BLaER1 treated with 17β-estradiol and CSF1 and Interleukin-3, amounts not matched to agents 10 nM and 100 nM (cell line): ENCODE measurements at regions not wholly inside any gene's neighbourhood (a gene's known extent, or its start where the extent isn't known, plus 50 kb on each side); places are given as distances from the start of the nearest gene placed in this dataset.

Experiments used
- H3K27ac ChIP-seq, 11 experiments: shearing (Covaris generic); formaldehyde crosslinking; 2 replicates each; pipeline ENCODE4 v1.8.1; 2022
- H3K27me3 ChIP-seq, 11 experiments: shearing (Covaris generic); formaldehyde crosslinking; 2 replicates each; pipeline ENCODE4 v1.8.1; 2022
- H3K36me3 ChIP-seq, 11 experiments: shearing (Covaris generic); formaldehyde crosslinking; 2 replicates each; pipeline ENCODE4 v1.8.1; 2022
- H3K4me1 ChIP-seq, 10 experiments: shearing (Covaris generic); formaldehyde crosslinking; 2 replicates each; pipeline ENCODE4 v1.8.1; 2022
- H3K4me2 ChIP-seq, 11 experiments: shearing (Covaris generic); formaldehyde crosslinking; 2 replicates each; pipeline ENCODE4 v1.8.1; 2022
- H3K4me3 ChIP-seq, 10 experiments: shearing (Covaris generic); formaldehyde crosslinking; 2 replicates each; pipeline ENCODE4 v1.8.1; 2022
- H3K9ac ChIP-seq, 11 experiments: shearing (Covaris generic); formaldehyde crosslinking; 2 replicates each; pipeline ENCODE4 v1.8.1; 2022
- H3K9me3 ChIP-seq, 11 experiments: shearing (Covaris generic); formaldehyde crosslinking; replicated peaks in 1 of 11; 2 replicates each; pipeline ENCODE4 v1.8.1; 2022
- H4K20me1 ChIP-seq, 11 experiments: shearing (Covaris generic); formaldehyde crosslinking; 2 replicates each; pipeline ENCODE4 v1.8.1; 2022
- Cebpa-rat ChIP-seq, 11 experiments: shearing (Covaris generic); IDR thresholded peaks; 2 replicates each; pipeline ENCODE4 v1.8.1; 2022

DNA sequence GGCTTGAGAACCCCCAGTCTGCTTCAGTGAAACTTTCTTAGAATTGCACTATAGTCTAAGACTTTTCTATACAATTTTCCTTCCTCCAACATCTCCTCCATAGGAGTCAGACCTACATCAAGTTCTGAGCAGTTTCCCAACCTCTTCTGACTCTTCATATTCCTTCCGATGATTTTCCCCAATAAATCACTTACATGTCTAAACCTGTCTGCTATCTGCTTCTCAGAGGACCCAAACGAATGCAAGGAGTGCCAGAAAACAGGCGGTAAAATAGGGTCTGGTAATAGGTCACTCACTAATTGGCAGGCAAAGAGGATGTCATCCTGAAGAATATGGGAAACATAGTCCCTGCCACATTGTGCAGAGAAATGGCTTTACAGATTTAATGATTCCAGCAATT, 153.9 kb downstream of the PCDH18 start:
- Histone ChIP-seq H3K9ac (no peak overlapping the region), H3K4me1 (peaks cover 0 to 23% (median 0%) of the 10 kb centered on the region in 10 experiments; a peak in 6 of 20 replicates)

DNA sequence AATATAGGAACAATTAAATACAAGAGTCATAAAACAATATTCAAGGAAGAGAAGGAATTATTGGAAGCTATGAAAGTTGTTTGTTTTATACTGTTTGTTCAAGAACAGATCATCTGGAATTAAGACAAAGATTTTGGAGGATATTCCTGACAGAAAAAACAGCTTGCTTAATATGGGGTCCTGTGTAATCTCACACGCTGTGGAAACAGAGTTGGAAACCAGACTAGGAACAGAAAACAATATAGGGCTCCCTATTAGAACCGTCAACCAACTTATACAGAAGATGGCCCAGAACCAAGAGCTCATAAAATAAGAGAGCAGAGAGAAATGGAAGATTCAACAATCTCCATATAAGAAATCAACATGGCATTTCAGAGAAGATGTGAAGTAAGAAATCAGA, 156.0 kb downstream of the PCDH18 start:
- Histone ChIP-seq H3K4me2 (no peak overlapping the region), H3K4me1 (peaks cover 0 to 24% (median 0%) of the 10 kb centered on the region in 10 experiments; a peak in 6 of 20 replicates), H3K36me3 (no peaks in the 10 kb centered on the region), H3K4me3 (no peak overlapping the region), H3K27me3 (no peaks in the 10 kb centered on the region), H3K9ac (no peak overlapping the region), H3K27ac (no peak overlapping the region), H3K9me3 (0 out of 22 replicates have a peak, but pooled peaks cover 0 to 6% (median 0%) of the 10 kb centered on the region in 11 experiments), H4K20me1 (no peaks in the 10 kb centered on the region)
- TF ChIP-seq Cebpa-rat (IDR thresholded peaks at IDR 0.05), result no peak

More for the DNA sequence above, 153.9 kb downstream of the PCDH18 start:
- Histone ChIP-seq H4K20me1 (no peaks in the 10 kb centered on the region), H3K27ac (no peak overlapping the region), H3K27me3 (no peaks in the 10 kb centered on the region), H3K4me2 (no peak overlapping the region), H3K9me3 (0 out of 22 replicates have a peak, but pooled peaks cover 0 to 6% (median 0%) of the 10 kb centered on the region in 11 experiments), H3K36me3 (no peaks in the 10 kb centered on the region), H3K4me3 (no peak overlapping the region)
- TF ChIP-seq Cebpa-rat (IDR thresholded peaks at IDR 0.05), result no peak

DNA sequence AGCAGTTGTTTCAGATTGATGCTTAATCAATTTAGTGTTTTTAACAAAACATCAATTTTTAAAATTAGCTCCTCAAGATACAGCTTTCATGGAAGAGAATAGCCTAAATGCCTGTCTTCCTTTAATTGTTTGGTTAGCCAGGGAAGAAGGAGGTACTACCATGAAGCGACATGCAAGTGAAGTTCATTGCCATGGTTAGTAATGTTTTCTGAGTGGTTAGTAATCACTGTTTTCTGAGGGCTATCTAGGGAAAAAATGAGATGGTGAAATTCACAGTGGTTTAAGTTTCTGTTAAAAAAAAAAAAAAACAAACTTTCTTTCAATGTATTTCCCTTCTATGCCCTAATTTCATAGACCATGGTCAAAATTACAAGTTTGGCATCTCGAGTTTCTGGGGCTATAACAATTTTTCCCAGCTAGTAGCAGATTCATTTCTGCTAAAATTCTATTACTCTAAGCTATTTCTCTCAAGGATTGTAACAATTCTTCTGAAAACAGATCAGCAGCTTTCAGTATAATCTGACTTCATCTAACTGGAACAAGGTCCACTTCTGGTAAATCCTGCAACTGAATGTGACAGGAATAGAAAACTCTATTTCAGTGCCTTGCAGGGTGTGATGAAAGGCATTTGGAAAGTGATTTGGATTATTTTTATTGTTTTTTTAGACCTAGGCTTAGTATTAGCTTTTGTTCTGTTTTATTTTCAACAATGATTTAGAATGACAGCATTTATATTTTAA, 157.0 kb downstream of the PCDH18 start:
- no peak overlapping the region for H3K4me3 ChIP-seq
- no peaks in the 10 kb centered on the region for H4K20me1 ChIP-seq
- TF ChIP-seq Cebpa-rat (IDR thresholded peaks at IDR 0.05), result no peak
- H3K27me3 ChIP-seq, result no peaks in the 10 kb centered on the region
- peaks cover 0 to 24% (median 0%) of the 10 kb centered on the region in 10 experiments; a peak in 6 of 20 replicates for H3K4me1 ChIP-seq
- H3K36me3 ChIP-seq, result no peaks in the 10 kb centered on the region
- H3K4me2 ChIP-seq, result peak overlapping the region in 2 of 11 experiments; percentile 4 to 34; a peak in 2 of 22 replicates
- peak overlapping the region in 1 of 11 experiments; percentile 6; a peak in 1 of 22 replicates for H3K27ac ChIP-seq
- H3K9ac ChIP-seq, result no peak overlapping the region
- H3K9me3 ChIP-seq, result 0 out of 22 replicates have a peak, but pooled peaks cover 0 to 6% (median 0%) of the 10 kb centered on the region in 11 experiments

DNA sequence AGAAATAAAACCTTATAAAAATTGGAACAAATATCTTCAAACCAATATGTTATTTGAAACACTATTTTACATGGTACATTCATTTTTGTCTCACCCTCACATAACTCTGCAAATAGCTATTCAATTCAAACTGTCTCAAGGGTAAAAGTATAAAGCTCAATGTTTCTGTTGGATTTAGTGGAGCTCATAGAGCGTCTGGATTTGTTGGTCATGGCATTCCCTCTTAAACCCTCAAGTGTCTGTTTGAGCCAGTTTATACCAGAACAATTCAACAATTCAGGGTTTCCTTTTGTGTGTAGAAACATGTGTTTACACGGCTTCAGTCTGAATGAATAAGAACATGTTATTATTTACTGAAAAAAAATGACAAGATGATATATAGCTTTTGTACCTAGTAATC, 161.6 kb downstream of the PCDH18 start:
- peaks cover 0 to 29% (median 0%) of the 10 kb centered on the region in 10 experiments; a peak in 6 of 20 replicates for H3K4me1 ChIP-seq

DNA sequence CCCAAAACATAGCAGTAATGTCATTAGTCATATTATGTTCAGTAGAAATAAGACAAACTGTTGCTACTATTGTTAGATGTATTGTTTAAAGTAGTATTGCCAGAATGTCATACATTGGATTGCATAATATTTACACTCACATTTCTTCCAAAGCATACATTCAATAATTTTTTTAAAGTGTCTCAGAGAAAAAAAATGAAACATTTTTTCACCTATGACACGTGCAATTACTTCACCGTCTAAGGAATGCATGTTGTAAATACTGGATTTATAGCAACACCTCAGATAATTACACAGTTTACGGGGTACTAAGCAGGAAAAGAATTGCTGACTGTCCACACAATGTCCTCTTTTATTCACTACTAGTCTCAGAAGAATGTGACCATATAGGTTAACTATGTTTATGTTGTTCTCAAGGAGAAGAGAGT, 162.1 kb downstream of the PCDH18 start:
- Histone ChIP-seq H3K9ac (no peak overlapping the region), H3K9me3 (0 out of 22 replicates have a peak, but pooled peaks cover 0 to 6% (median 0%) of the 10 kb centered on the region in 11 experiments), H4K20me1 (no peaks in the 10 kb centered on the region), H3K4me1 (peaks cover 0 to 24% (median 0%) of the 10 kb centered on the region in 10 experiments; a peak in 6 of 20 replicates), H3K27ac (no peak overlapping the region), H3K4me3 (no peak overlapping the region), H3K4me2 (no peak overlapping the region), H3K36me3 (no peaks in the 10 kb centered on the region), H3K27me3 (no peaks in the 10 kb centered on the region)
- TF ChIP-seq Cebpa-rat (IDR thresholded peaks at IDR 0.05), result no peak

More for the DNA sequence above, 161.6 kb downstream of the PCDH18 start:
- Histone ChIP-seq H3K4me3 (no peak overlapping the region), H3K36me3 (no peaks in the 10 kb centered on the region), H4K20me1 (no peaks in the 10 kb centered on the region), H3K27me3 (no peaks in the 10 kb centered on the region), H3K27ac (no peak overlapping the region), H3K9ac (no peak overlapping the region), H3K4me2 (no peak overlapping the region), H3K9me3 (0 out of 22 replicates have a peak, but pooled peaks cover 0 to 6% (median 0%) of the 10 kb centered on the region in 11 experiments)
- TF ChIP-seq Cebpa-rat (IDR thresholded peaks at IDR 0.05), result no peak

DNA sequence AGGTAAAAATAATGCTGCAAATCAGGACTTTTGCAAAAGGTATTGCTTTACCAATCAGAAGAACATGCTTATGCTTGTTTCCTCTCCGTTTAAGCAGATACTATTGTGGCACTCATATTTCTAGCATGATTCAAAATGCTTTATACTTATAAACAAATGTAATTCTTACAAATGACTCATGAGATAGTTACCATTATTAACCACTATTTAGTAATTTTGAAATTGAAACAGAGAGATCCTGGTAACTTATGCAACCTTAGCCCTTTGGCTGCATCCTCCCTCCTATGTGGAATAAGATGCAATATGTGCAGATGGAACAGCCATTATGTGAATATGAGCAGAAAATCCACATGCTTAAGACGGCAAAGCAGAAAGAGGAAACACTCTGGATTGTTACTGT, 164.7 kb downstream of the PCDH18 start:
- Histone ChIP-seq H3K27ac (no peak overlapping the region), H4K20me1 (no peaks in the 10 kb centered on the region), H3K36me3 (no peaks in the 10 kb centered on the region), H3K27me3 (no peaks in the 10 kb centered on the region), H3K9me3 (no peaks in the 10 kb centered on the region), H3K4me1 (peaks cover 0 to 5% (median 0%) of the 10 kb centered on the region in 10 experiments; a peak in 1 of 20 replicates), H3K4me3 (no peak overlapping the region), H3K4me2 (no peak overlapping the region), H3K9ac (no peak overlapping the region)
- no peak for TF ChIP-seq Cebpa-rat (IDR thresholded peaks at IDR 0.05)

DNA sequence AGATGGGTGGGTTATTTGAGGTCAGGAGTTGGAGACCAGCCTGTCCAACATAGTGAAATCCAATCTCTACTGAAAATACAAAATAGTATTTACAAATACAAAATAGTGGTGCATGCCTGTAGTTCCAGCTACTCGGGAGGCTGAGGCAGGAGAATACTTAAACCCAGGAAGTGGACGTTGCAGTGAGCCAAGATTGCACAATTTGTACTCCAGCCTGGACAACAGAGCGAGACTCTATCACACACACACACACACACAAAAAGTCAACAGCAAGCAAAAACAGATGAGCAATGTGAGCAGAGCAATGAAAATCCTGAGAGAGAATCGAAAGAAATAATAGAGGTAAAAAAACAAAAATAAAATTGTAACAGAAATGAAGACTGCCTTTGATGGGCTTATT, 168.8 kb downstream of the PCDH18 start:
- H3K9ac ChIP-seq, result no peak overlapping the region
- no peak overlapping the region for H3K4me3 ChIP-seq
- no peak for TF ChIP-seq Cebpa-rat (IDR thresholded peaks at IDR 0.05)
- no peak overlapping the region for H3K4me2 ChIP-seq
- H3K36me3 ChIP-seq, result no peaks in the 10 kb centered on the region
- H3K27me3 ChIP-seq, result no peaks in the 10 kb centered on the region
- no peaks in the 10 kb centered on the region for H4K20me1 ChIP-seq
- peaks cover 0 to 12% (median 0%) of the 10 kb centered on the region in 10 experiments; a peak in 3 of 20 replicates for H3K4me1 ChIP-seq
- H3K27ac ChIP-seq, result no peak overlapping the region
- no peaks in the 10 kb centered on the region for H3K9me3 ChIP-seq

DNA sequence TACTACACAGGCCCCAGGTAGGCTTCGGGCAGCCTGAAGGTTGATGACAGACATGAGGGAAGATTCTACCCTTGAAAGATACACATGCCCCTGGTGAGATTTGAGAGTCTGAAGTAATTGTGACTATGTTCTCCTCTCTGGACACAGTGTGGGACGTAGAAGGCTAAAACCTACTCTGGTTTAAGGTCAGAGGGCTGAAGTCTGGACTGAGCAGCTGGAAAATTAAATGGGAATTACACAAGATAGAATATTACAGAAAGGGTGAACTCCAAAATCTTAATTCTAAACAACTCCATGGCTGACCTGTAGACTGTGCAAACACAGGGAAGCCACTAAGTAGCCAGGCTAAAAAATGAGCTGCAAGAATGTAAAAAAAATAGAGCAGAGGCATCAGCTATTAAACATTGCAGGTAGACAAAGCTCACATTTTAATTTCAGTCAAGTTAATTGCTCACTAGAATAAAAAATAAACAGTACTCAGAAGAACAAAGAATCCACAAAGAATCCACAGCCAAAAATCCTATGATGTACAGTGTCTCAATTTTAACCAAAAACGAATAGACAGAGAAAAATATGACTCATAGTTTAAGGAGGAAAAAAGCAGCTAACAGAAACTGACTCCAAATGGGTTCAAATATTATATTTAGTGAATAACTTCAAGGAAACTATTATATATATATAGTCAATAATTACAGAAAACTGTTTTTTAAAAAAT, 170.4 kb downstream of the PCDH18 start:
- Histone ChIP-seq H3K4me1 (peaks cover 0 to 8% (median 0%) of the 10 kb centered on the region in 10 experiments; a peak in 3 of 20 replicates), H3K4me2 (no peak overlapping the region), H3K36me3 (no peaks in the 10 kb centered on the region), H3K9me3 (no peaks in the 10 kb centered on the region), H3K27me3 (no peaks in the 10 kb centered on the region), H4K20me1 (no peaks in the 10 kb centered on the region), H3K4me3 (no peak overlapping the region), H3K27ac (no peak overlapping the region), H3K9ac (no peak overlapping the region)
- TF ChIP-seq Cebpa-rat (IDR thresholded peaks at IDR 0.05), result no peak

DNA sequence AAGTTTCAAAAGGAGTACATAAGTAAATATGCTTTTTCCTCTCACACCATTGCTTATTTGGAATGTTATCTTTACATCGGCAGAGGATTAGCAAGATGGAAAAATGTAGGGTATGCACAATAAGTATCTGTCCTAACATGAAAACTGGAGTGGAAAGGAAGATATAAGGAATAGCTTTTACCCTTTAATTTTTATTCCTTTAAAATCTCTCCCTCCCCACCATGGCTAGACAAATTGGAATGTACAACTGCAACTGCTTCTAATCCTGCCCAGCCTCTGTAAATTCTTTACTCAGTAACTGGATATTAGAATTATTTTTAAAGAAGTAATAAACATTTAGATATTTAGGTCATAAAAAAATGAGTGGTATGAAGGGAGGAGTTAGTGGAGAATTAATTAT, 171.5 kb downstream of the PCDH18 start:
- no peak overlapping the region for H3K27ac ChIP-seq

More for the DNA sequence above, 171.5 kb downstream of the PCDH18 start:
- Histone ChIP-seq H3K9ac (no peak overlapping the region), H3K4me1 (peaks cover 0 to 8% (median 0%) of the 10 kb centered on the region in 10 experiments; a peak in 3 of 20 replicates), H3K9me3 (no peaks in the 10 kb centered on the region), H3K4me3 (no peak overlapping the region), H4K20me1 (no peaks in the 10 kb centered on the region), H3K36me3 (no peaks in the 10 kb centered on the region), H3K27me3 (no peaks in the 10 kb centered on the region), H3K4me2 (no peak overlapping the region)
- no peak for TF ChIP-seq Cebpa-rat (IDR thresholded peaks at IDR 0.05)
